Heart right ventricle (tissue), 16 donors: ENCODE measurements at regions not wholly inside any gene's neighbourhood (a gene's known extent, or its start where the extent isn't known, plus 50 kb on each side); places are given as distances from the start of the nearest gene placed in this dataset.

Experiments used
- ATAC-seq, 8 donors: fragments of 200-7000 bp; cut with Tn5 transposase; one replicate each; pipeline ENCODE4 v1.9.1; 2020; ENCODE audit warnings: mild to moderate bottlenecking in 8 of 8, moderate library complexity in 8 of 8, moderate number of reproducible peaks in 1 of 8
- DNase-seq, 2 donors: peaks; one replicate each; pipeline ENCODE4 v3.0.0-alpha.2; 2020
- H3K27ac ChIP-seq, 10 donors: fragments of 200-600 bp; sonication (generic) in 2 of 10; one replicate each; pipeline versions ENCODE4 v1.5.0 to v1.8.0; 2020 to 2022; ENCODE audit warnings: mild to moderate bottlenecking in 3 of 10
- H3K27me3 ChIP-seq, 7 donors: fragments of 200-600 bp; one replicate each; pipeline ENCODE4 v1.8.0; 2021 to 2022; ENCODE audit warnings: mild to moderate bottlenecking in 2 of 7
- H3K36me3 ChIP-seq, 9 donors: fragments of 200-600 bp; sonication (generic) in 1 of 9; one replicate each; pipeline versions ENCODE4 v1.5.0 to v1.8.0; 2020 to 2022; ENCODE audit warnings: mild to moderate bottlenecking in 2 of 9
- H3K4me1 ChIP-seq, 9 donors: fragments of 200-600 bp; sonication (generic) in 1 of 9; one replicate each; pipeline versions ENCODE4 v1.5.0 to v1.8.0; 2020 to 2022; ENCODE audit warnings: mild to moderate bottlenecking in 4 of 9
- H3K4me3 ChIP-seq, 10 donors: fragments of 200-600 bp; sonication (generic) in 2 of 10; one replicate each; pipeline versions ENCODE4 v1.5.0 to v1.8.0; 2020 to 2022; ENCODE audit warnings: mild to moderate bottlenecking in 7 of 10, moderate library complexity in 2 of 10
- H3K9me3 ChIP-seq, 11 donors: fragments of 200-600 bp in 10 of 11; sonication (generic) in 2 of 11; one replicate each; pipeline versions ENCODE4 v1.5.0 to v1.8.0; 2013 to 2022; ENCODE audit warnings: mild to moderate bottlenecking in 2 of 11, control low read depth in 1 of 11, moderate library complexity in 1 of 11
- WGBS, 2 donors: extraction: QIAGEN DNeasy Blood & Tissue Kit; methylation state at CpG; one replicate each; pipeline ENCODE4 v1.1.7; 2013; ENCODE audit warnings: inconsistent platforms in 1 of 2; 5-methylcytosine and 5-hydroxymethylcytosine counted together
- intact Hi-C, 10 donors: fragments of 100-400 bp; cut with DNase I; formaldehyde crosslinking; loops; one replicate each; pipeline versions ENCODE4 v1.11.1 to v1.14.2; 2022
- TF ChIP-seq, protein P1 (sequence below), 9 donors: fragments of 200-600 bp; sonication (generic) in 2 of 9; IDR thresholded peaks; one replicate each; pipeline versions ENCODE4 v1.5.0 to v1.8.0; 2021 to 2022; ENCODE audit warnings: antibody characterized with exemption in 9 of 9, mild to moderate bottlenecking in 5 of 9, moderate library complexity in 1 of 9
- donor health status: Arrhythmogenic right ventricular cardiomyopathy.
- donor health status: ischemic (EF 13 %, LVEDD 7.1; RV severe dilation, severe dysfunction).
- donor health status: healthy with polysubstance abuse.
- donor health status: DM: no; HTN: yes; CAD: no.
- donor health status: DM: no; HTN: no; CAD: no.
- donor health status: ischemic (EF 25% LVEDD 6.9; RV normal size, moderate dysfunction).
- donor health status: ischemic (EF 25% LVEDD 5.7; RV mildly dilated, moderate dysfunction).
- donor health status: healthy.
- donor health status: DM: yes; HTN: yes; CAD: no.
- donor health status: Ischemic cardiomyopathy.
- donor health status: ischemic (EF 35%, LVEDD 5.7; RV mildly dilated, moderate dysfunction).
- donor health status: nonischemic (EF 11% LVEDD 7.7; RV severe dilation, severe dysfunction).
- donor health status: DM: yes; HTN: yes; CAD: no.
- donor health status: PGD.
- donor health status: ischemic (EF 29% LVEDD 5.4; RV normal size, mild dysfunction).
- donor health status: nonischemic (EF 23%, LVEDD 6.1; RV moderate dilation, normal function).

DNA sequence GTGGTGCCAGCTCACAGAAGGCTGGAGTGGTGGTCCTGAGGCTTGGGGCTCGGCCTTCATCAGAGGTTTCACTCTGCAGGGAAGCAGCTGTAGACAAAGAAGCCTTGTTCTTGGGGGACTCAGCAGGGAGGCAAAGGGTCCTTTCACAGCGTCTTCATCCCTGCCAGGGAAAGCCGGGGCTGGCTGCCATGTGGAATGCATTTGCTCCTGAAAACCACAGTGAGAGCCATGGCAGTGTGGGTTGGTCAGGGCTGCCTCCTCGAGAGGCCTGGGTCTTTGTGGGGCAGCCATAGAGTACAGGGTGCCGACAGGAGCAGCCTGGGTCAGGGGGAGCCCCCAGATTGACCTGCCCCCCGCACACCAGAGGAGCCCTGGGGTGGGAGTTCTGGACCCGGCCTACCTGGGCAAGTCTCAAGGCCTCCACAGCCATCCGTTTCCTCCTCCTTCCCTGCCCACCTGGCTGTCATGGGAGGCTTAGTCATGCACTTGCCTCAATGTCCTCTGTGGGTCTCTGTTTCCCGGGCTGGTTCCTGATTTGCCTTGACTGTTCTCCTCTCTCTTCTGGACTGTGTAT, 144.0 kb downstream of the CDC5L start:
- no peak for DNase-seq
- H3K9me3 ChIP-seq: no peaks in the 10 kb centered on the region
- 77 to 81% methylated on average over 9 of the region's 9 CpGs for WGBS, 2 donors
- H3K27ac ChIP-seq: no peak overlapping the region
- intact Hi-C loops: no loop called here
- no peaks in the 10 kb centered on the region for H3K4me1 ChIP-seq
- no peak for ATAC-seq
- no peak overlapping the region for H3K4me3 ChIP-seq
- TF ChIP-seq, protein P1, sequence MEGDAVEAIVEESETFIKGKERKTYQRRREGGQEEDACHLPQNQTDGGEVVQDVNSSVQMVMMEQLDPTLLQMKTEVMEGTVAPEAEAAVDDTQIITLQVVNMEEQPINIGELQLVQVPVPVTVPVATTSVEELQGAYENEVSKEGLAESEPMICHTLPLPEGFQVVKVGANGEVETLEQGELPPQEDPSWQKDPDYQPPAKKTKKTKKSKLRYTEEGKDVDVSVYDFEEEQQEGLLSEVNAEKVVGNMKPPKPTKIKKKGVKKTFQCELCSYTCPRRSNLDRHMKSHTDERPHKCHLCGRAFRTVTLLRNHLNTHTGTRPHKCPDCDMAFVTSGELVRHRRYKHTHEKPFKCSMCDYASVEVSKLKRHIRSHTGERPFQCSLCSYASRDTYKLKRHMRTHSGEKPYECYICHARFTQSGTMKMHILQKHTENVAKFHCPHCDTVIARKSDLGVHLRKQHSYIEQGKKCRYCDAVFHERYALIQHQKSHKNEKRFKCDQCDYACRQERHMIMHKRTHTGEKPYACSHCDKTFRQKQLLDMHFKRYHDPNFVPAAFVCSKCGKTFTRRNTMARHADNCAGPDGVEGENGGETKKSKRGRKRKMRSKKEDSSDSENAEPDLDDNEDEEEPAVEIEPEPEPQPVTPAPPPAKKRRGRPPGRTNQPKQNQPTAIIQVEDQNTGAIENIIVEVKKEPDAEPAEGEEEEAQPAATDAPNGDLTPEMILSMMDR (IDR thresholded peaks at IDR 0.05): no peak
- H3K27me3 ChIP-seq: peaks cover 0 to 13% (median 0%) of the 10 kb centered on the region in 7 donors
- no peaks in the 10 kb centered on the region for H3K36me3 ChIP-seq

DNA sequence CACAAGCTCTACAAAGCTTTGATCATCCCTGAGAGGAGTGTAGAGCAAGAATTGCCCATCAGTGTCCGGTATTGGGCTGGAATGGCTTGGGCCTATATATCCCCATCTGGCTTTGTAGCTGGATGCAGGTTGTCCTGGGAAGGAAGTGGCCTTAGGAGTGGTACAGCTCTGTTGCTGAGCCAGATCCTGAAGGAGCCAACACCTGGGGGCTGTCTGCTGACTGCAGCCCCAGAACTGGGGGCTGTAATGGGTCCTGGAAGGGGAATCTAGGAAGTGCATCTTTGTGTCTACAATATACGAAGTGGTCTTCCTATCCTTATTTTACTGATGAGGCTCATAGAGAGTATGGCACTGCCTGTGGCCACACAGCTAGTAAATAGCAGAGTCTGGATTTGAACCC, 145.9 kb downstream of the CDC5L start:
- TF ChIP-seq, protein P1 (IDR thresholded peaks at IDR 0.05): no peak
- Histone ChIP-seq H3K4me3 (no peak overlapping the region), H3K4me1 (no peaks in the 10 kb centered on the region), H3K27me3 (peaks cover 0 to 6% (median 0%) of the 10 kb centered on the region in 7 donors), H3K27ac (no peak overlapping the region), H3K36me3 (no peaks in the 10 kb centered on the region), H3K9me3 (no peaks in the 10 kb centered on the region)
- intact Hi-C loops: no loop called here
- ATAC-seq: no peak
- no peak for DNase-seq
- 90 to 91% methylated on average over 2 of the region's 2 CpGs for whole genome bisulfite sequencing, 2 donors

DNA sequence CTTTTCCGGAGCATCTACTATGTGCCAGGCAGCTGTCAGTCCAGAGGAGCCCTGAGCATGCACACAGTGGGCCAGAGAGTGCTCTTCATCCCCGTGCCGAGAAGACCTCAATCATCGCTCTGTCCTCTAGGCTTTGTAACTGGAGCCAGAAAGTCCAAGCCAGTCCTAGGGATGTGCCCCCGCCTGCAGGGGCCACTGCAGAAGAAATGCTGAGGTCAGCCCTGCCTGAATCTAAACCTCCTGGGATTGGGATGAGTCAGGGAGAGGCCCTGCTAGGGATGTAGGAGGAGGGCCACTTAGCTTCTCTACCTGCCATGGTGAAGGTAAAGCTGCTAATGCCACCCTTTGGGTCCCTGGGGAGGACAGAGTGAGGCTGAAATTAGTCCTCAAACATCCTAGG, 146.8 kb downstream of the CDC5L start:
- H3K4me1 ChIP-seq: no peaks in the 10 kb centered on the region
- intact Hi-C loops: no loop called here
- 90 to 97% methylated on average over 5 of the region's 5 CpGs for WGBS, 2 donors
- TF ChIP-seq, protein P1 (IDR thresholded peaks at IDR 0.05): no peak
- peaks cover 0 to 5% (median 0%) of the 10 kb centered on the region in 7 donors for H3K27me3 ChIP-seq
- H3K9me3 ChIP-seq: no peaks in the 10 kb centered on the region
- H3K36me3 ChIP-seq: no peaks in the 10 kb centered on the region
- H3K27ac ChIP-seq: no peak overlapping the region
- DNase-seq (no peak), ATAC-seq (no peak)
- no peak overlapping the region for H3K4me3 ChIP-seq

DNA sequence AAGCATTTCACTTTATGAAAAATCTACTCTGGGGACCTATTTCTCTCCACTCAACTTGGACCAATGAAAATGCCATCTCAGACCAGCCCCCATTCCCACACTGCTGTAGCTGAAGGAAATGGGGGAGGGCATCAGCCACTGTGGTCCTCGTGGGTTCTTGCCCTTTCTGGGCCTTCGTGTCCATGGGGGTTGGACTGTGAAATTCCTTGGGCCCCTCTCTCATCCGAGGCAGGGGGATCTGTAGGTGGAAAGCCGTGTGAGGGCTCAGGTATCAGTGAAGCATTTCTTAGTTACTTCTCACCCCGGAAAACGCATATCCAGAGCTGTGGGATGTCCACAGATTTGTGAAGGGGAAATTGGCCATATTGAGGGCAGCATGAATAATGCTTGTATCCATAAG, 147.9 kb downstream of the CDC5L start:
- intact Hi-C loops: no loop called here
- ATAC-seq (no peak), DNase-seq (no peak)
- Histone ChIP-seq H3K27ac (no peak overlapping the region), H3K9me3 (peaks cover 0 to 1% (median 0%) of the 10 kb centered on the region in 11 donors), H3K4me3 (no peak overlapping the region), H3K27me3 (peaks cover 0 to 4% (median 0%) of the 10 kb centered on the region in 7 donors), H3K36me3 (no peaks in the 10 kb centered on the region), H3K4me1 (no peaks in the 10 kb centered on the region)
- 75 to 82% methylated on average over 6 of the region's 6 CpGs for WGBS, 2 donors
- TF ChIP-seq, protein P1 (IDR thresholded peaks at IDR 0.05): no peak
